HFFc6 (cell line): ENCODE measurements at regions not wholly inside any gene's neighbourhood (a gene's known extent, or its start where the extent isn't known, plus 50 kb on each side); places are given as distances from the start of the nearest gene placed in this dataset.

Source experiments
- DNase-seq: peaks from one replicate; pipeline ENCODE4 v3.0.0-alpha.2; 2018
- H3K27ac Mint-ChIP-seq: 2 replicates; pipeline ENCODE4 v1.8.0; 2020; ENCODE audit warnings: mild to moderate bottlenecking, mixed read lengths
- H3K27me3 Mint-ChIP-seq: 2 replicates; pipeline ENCODE4 v1.8.0; 2021; ENCODE audit warnings: mild to moderate bottlenecking, moderate library complexity, mixed read lengths; ENCODE audit not compliant: insufficient read depth
- H3K36me3 Mint-ChIP-seq: 2 replicates; pipeline ENCODE4 v1.8.0; 2021; ENCODE audit warnings: low read depth, mixed read lengths
- H3K4me1 Mint-ChIP-seq: 2 replicates; pipeline ENCODE4 v1.8.0; 2020; ENCODE audit warnings: low read depth, mixed read lengths
- H3K4me3 Mint-ChIP-seq: 2 replicates; pipeline ENCODE4 v1.8.0; 2020; ENCODE audit warnings: mild to moderate bottlenecking, moderate library complexity, mixed read lengths
- H3K9me3 Mint-ChIP-seq: 2 replicates; pipeline ENCODE4 v1.8.0; 2020; ENCODE audit warnings: mild to moderate bottlenecking, mixed read lengths
- TF ChIP-seq, protein P1 (sequence below): fragments of 200-600 bp; sonication (generic); IDR thresholded peaks from 2 replicates; pipeline ENCODE4 v1.5.0; 2021; ENCODE audit warnings: antibody characterized with exemption, mild to moderate bottlenecking

DNA sequence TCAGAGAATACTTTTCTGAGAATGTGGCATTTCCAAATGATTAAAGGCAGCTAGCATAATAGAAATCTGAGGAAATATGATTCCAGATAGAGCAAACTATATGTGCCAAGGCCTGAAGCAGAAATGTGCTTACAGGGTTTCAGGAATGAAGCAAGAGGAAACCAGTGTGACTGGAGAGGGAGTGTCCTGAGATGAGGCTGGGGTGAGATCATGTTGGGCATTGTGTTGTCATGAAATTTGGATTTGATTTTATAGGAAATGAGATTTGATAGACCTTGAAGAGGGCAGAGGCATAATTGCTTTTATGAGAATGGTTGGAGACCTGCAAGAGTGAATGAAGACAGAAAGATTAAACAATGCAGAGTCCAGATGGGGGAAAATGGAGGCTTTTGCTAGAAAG is 338.1 kb upstream of the SNX7 start:
- H3K4me3 Mint-ChIP-seq: peak overlapping the region; percentile 67
- H3K9me3 Mint-ChIP-seq: no peaks in the 10 kb centered on the region; the same call in 1 of the 2 replicates
- H3K27ac Mint-ChIP-seq: peak overlapping the region; percentile 92

DNA sequence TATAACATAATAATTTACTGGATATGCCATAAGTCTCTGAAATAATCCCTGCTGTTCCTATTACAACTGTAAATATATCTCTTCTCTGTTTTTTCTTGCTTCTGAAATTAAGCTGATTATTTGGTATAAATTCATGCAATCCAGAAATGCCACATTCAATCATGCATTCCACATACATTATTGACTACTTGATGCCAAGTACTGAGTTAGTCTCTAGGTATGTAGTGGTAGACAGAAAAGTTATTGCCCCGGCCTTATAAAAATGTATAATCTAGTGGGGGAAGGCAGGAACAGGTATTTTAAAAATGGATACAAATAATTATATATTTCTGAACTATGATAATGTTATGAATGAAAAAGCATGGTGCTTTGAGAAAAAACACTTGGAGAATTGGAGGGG is 338.6 kb upstream of the SNX7 start:
- TF ChIP-seq, protein P1, sequence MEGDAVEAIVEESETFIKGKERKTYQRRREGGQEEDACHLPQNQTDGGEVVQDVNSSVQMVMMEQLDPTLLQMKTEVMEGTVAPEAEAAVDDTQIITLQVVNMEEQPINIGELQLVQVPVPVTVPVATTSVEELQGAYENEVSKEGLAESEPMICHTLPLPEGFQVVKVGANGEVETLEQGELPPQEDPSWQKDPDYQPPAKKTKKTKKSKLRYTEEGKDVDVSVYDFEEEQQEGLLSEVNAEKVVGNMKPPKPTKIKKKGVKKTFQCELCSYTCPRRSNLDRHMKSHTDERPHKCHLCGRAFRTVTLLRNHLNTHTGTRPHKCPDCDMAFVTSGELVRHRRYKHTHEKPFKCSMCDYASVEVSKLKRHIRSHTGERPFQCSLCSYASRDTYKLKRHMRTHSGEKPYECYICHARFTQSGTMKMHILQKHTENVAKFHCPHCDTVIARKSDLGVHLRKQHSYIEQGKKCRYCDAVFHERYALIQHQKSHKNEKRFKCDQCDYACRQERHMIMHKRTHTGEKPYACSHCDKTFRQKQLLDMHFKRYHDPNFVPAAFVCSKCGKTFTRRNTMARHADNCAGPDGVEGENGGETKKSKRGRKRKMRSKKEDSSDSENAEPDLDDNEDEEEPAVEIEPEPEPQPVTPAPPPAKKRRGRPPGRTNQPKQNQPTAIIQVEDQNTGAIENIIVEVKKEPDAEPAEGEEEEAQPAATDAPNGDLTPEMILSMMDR: no peak
- peaks cover 77% of the 10 kb centered on the region for H3K4me1 Mint-ChIP-seq
- H3K27ac Mint-ChIP-seq: peak overlapping the region; percentile 92
- DNase-seq: peak; percentile 30
- H3K36me3 Mint-ChIP-seq: peaks cover 8% of the 10 kb centered on the region
- peak overlapping the region; percentile 67; the same call in 1 of the 2 replicates for H3K4me3 Mint-ChIP-seq
- no peaks in the 10 kb centered on the region; the same call in 1 of the 2 replicates for H3K27me3 Mint-ChIP-seq
- H3K9me3 Mint-ChIP-seq: no peaks in the 10 kb centered on the region; the same call in 1 of the 2 replicates

More for the DNA sequence above, 338.1 kb upstream of the SNX7 start:
- Mint-ChIP-seq H3K27me3 (no peaks in the 10 kb centered on the region; the same call in 1 of the 2 replicates), H3K36me3 (peaks cover 8% of the 10 kb centered on the region), H3K4me1 (peaks cover 81% of the 10 kb centered on the region)
- DNase-seq: peak; percentile 81
- TF ChIP-seq, protein P1: no peak

DNA sequence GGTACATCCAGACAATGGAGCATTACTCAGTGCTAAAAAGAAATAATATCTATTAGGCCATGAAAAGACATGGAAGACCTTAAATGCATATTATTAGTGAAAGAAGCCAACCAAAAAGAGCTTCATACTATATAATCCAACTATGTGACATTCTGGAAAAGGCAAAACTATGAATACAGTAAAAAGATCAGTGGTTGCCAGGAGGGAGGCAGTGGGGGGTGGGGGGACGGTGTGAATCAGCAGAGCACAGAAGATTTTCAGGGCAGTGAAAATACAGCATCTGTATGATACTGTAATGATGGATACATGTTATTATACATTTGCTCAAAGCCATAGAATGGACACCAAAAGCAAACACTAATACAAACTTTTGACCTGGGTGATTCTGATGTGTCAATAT is 339.4 kb upstream of the SNX7 start:
- DNase-seq: no peak
- Mint-ChIP-seq H3K4me1 (peaks cover 73% of the 10 kb centered on the region), H3K36me3 (peaks cover 8% of the 10 kb centered on the region), H3K4me3 (no peak overlapping the region), H3K27ac (peak overlapping the region; percentile 92), H3K9me3 (no peaks in the 10 kb centered on the region; the same call in 1 of the 2 replicates), H3K27me3 (no peaks in the 10 kb centered on the region; the same call in 1 of the 2 replicates)
- TF ChIP-seq, protein P1: no peak

DNA sequence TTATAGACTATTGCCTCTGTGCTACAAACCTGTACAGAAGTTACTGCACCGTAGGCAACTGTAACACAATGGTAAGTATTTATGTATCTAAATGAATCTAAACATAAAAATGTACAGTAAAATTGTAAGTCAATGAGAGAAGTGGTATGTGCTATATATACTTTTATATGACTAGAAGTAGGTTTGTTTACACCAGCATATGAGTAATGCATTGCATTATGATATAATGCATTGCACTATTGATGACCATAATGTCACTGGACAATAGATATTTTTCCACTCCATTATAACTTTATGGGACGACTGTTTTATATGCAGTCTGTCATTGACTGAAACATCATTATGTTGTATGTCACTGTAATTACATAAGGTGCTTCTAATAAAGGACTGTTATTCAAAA is 340.3 kb upstream of the SNX7 start:
- TF ChIP-seq, protein P1: no peak
- H3K4me3 Mint-ChIP-seq: no peak overlapping the region
- peak overlapping the region; percentile 92 for H3K27ac Mint-ChIP-seq
- peaks cover 8% of the 10 kb centered on the region for H3K36me3 Mint-ChIP-seq
- H3K9me3 Mint-ChIP-seq: no peaks in the 10 kb centered on the region; the same call in 1 of the 2 replicates
- no peak for DNase-seq
- no peaks in the 10 kb centered on the region for H3K27me3 Mint-ChIP-seq
- peaks cover 75% of the 10 kb centered on the region for H3K4me1 Mint-ChIP-seq

DNA sequence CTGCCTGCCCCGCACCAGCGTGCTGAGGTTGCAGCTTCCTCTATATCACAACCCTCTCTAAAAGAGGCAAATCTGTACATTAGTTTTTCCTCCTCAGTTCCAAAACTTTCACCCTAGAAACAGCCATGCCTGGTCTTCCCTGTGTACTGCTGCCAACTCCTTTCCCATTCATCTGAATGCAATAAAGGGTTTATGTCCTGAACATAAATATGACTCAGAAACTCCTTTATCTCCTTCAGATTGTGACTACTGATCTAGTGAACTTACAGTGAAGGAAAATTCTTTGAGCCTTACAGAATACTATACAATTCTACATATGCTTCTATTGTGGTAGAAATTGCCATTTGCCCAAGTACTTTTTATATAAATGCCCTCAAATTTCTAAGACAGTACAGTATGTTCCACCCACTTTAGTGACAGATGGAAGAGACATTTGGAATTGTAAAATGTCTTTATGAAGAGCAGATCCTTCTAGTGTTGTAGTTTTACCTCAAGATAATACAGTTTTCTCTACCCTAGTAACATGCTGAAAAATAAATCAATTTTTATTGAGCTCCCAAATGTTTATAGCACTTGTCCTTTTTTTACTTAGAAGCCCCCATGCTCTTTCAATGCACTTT is 345.1 kb upstream of the SNX7 start:
- Mint-ChIP-seq H3K27me3 (no peaks in the 10 kb centered on the region), H3K9me3 (no peaks in the 10 kb centered on the region; the same call in 1 of the 2 replicates), H3K4me1 (peaks cover 54% of the 10 kb centered on the region), H3K4me3 (peak overlapping the region; percentile 31), H3K36me3 (peaks cover 8% of the 10 kb centered on the region), H3K27ac (peak overlapping the region; percentile 80)
- TF ChIP-seq, protein P1: no peak
- peak; percentile 50 for DNase-seq
